Astrocyte (in vitro differentiated cells and primary cell): ENCODE measurements at regions not wholly inside any gene's neighbourhood (a gene's known extent, or its start where the extent isn't known, plus 50 kb on each side); places are given as distances from the start of the nearest gene placed in this dataset.

Source experiments
- CTCF ChIP-seq: IDR thresholded peaks from 2 replicates; pipeline ENCODE4 v1.5.1; 2011; ENCODE audit warnings: low read depth, mild to moderate bottlenecking, inconsistent platforms, low read length, moderate library complexity; ENCODE audit not compliant: insufficient read depth
- EZH2 ChIP-seq: IDR thresholded peaks from 2 replicates; pipeline ENCODE4 v1.6.1; 2012; ENCODE audit warnings: mild to moderate bottlenecking, low read length, inconsistent platforms; ENCODE audit not compliant: insufficient read depth

GRCh38 chr18:24659827-24660720, 199.6 kb downstream of the HRH4 start:
- TF ChIP-seq EZH2 = no peak
- TF ChIP-seq CTCF = no peak
